ENCODE measurements at regions not wholly inside any gene's neighbourhood (a gene's known extent, or its start where the extent isn't known, plus 50 kb on each side); places are given as distances from the start of the nearest gene placed in this dataset.

DNA sequence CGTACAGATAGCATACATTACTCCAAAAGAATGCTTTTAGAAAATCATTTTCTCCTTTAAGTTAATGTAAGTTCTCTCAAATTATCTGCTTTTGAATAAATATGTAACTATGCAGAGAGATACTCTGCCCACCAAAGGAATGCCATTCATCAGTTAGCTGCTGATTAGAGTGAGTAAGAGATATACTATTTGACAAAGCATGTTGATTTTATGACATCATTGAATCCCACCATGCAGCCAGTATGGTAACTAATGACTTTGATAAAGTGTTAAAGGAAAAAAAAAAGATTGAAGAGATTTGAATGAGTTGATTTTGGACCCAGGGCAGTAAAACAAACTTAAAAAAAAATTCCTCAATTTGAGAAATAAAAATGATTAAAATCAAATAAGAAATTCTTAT, 521.5 kb downstream of the SLITRK6 start:
- no peak for DNase-seq

- DNase-seq: no peak
Measured at GRCh38 chr13:85266771-85267170, 532.4 kb downstream of the SLITRK6 start.

GRCh38 chr13:85266331-85266730, 532.9 kb downstream of the SLITRK6 start:
- no peak for DNase-seq

DNA sequence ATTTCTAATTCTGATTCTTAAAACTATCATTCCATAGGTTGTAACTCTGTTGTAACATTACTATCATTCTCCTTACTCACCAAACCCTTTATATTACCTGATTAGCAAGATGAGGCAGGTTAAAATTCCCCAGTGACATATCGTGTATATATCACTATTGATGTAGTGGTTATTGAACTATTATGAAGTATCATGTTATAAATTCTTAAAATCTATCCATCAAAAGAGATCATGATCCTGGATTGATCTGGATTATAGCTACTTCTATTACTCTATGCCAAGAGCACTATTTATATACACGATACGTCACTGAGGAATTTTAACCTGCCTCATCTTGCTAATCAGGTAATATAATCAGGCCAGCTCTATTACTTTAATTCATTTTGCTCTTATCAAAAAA, 533.9 kb downstream of the SLITRK6 start:
- DNase-seq: no peak

- no peak for DNase-seq
Measured at GRCh38 chr13:85262499-85262898, 536.7 kb downstream of the SLITRK6 start.

DNA sequence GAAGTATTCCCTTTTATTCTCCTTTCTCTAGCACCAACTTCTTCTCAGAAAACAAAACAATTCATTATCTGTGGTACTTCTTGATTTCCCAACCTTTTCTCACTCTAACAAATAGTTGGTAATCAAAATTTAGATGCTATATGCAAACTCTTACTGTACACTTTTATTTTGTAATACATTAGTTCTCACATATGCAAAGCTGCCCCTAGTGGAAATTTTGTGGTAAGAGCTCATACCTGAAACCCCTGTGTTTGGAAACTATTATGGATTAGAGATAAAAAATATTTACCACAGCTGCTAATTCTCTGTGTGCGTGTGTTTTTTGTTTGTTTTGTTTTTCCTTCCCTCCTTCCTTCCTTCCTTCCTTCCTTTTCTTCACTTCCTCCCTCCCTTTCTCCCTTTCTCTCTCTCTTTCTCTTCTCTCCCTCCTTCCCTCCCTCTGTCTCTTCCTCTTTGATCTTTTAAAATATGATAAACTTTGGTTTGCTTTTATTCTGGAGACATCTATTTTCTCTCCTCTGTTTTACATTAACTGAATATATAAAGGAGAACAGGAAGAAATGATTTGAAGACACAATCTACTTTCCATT, 537.4 kb downstream of the SLITRK6 start:
- DNase-seq: no peak

GRCh38 chr13:85260896-85261295, 538.3 kb downstream of the SLITRK6 start:
- DNase-seq: no peak

GRCh38 chr13:85255978-85256377, 543.2 kb downstream of the SLITRK6 start:
- no peak for DNase-seq

GRCh38 chr13:85254641-85255040, 544.6 kb downstream of the SLITRK6 start:
- DNase-seq: no peak

GRCh38 chr13:85249151-85249550, 550.1 kb downstream of the SLITRK6 start:
- DNase-seq: no peak

- DNase-seq: no peak
Measured at GRCh38 chr13:85247780-85248179, 551.4 kb downstream of the SLITRK6 start.

GRCh38 chr13:85243831-85244230, 555.4 kb downstream of the SLITRK6 start:
- no peak for DNase-seq

GRCh38 chr13:85241060-85241459, 558.2 kb downstream of the SLITRK6 start:
- no peak for DNase-seq

- no peak for DNase-seq
Measured at GRCh38 chr13:85236413-85236812, 562.8 kb downstream of the SLITRK6 start.

DNA sequence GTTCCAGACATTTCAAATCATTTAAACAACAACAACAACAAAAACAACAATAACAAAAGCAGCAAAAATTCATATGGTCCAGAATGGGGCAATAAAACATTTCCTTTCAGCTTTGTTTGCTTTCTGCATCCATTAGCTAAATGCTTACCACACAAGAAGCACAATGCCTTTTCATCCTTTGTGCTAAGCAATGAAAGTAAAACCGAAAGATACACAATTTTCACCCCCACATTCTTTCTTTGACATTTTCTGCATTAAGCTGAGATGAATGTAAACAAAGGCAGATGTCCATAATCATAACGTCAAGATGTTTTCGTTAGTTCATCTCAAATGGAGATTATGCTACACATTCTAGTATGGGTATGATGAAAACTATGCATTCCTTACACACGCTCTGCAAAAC, 568.5 kb downstream of the SLITRK6 start:
- no peak for DNase-seq

- no peak for DNase-seq
Measured at GRCh38 chr13:85228692-85229091, 570.5 kb downstream of the SLITRK6 start.

DNA sequence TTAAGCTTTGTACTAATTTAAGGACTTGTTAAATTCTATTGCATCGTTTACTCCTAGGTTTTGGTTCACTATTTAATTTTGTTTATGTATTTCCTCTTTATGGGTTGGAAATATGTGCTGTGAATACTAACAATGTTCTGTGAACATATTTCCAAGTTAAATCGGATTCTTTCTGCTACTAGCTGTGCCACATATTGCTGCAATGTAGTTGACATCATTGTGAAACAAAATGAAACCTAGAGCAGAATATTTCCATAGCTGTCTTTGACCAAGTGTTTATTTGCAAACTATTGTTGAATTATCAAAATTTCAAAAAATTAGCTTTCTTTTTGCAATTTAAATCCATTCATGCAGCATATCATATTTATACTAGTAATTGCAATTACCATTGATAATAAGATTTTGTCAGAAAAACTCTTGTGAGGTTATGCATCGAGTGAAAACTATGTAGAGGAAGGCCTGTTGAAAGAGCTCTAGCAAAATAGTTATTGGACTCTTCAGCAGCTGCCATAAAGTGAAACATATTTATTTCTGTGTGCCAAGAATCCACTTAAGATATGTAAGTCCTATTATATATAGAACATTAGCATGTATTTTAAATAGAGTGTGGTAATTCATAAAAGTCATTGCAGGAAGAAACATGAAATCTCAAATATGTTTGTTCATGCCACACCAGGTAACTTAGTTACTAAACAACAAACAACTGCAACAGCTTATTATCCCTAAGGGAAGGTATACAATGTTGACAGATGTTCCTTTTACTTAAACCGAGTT, 575.1 kb downstream of the SLITRK6 start:
- DNase-seq: no peak

DNA sequence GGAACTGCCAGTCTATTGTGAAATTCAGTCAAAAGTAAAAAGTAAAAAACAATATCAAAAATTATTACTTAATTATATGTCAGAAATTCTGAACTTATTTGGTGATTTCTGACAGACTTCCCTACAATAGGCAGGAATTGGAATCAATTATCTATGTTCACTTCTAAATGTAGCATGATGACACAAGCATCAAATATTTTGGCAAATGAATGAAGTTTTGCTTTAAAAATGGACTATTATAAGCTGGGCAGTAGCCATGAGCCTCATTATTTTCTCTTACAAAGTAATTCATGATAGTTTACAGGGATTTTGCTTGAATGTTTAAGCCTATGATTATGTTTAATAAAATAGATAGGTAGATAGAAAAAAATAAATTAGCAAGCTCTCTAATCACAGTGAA, 582.6 kb downstream of the SLITRK6 start:
- no peak for DNase-seq

- no peak for DNase-seq
Measured at GRCh38 chr13:85212692-85213091, 586.5 kb downstream of the SLITRK6 start.

- DNase-seq: no peak
Measured at GRCh38 chr13:85204668-85205344, 594.4 kb downstream of the SLITRK6 start.

DNA sequence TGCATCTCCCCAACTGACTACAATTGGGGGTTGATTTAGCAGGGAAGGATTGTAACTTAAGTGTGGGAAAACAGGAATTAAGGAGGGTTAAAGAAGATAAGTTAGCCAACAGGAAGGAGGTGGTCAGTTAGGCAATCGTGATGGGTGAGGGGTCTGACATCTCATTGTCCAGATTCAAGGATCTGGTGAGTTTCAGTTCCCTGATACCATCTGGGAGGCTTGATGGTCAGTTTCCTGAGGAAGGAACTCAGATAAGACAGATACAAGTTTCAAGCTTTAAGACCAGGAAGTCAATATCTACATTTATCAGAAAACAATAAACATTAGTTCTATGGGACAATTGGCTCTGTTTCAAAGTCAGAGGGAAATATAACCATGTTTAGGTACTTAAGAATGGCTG, 601.8 kb downstream of the SLITRK6 start:
- no peak for DNase-seq

GRCh38 chr13:85194482-85194881, 604.7 kb downstream of the SLITRK6 start:
- no peak for DNase-seq

DNA sequence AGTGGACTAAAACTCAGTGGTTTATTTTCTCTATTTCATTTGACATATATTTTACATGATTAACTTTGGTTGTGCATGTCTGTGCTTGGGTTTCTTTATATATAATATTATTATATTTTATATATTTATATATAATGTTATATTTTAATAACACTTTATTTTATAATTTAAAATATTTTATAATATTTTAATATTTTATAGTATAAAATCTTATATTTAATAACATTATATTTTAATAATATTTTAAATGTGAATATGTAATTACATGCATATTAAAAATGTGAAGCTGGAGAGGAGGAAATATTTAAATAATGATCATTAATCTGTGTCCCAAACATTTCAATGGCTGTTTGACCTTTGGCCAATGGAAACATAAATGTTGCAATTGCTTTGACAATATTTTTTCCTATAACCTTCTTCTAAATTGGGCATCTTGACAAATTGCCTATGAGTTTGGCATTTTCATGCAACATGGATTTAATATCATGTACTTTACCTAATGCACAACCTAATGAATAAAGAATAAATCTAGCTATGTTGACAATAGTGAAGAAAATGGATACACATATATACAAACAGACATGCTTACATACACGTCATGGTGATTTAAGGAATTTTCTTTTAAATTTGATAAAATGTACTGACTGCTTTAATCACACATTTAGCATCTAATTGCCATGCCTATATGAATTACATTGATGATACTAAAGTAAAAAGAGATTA, 607.1 kb downstream of the SLITRK6 start:
- DNase-seq: no peak

All from CD4-positive, alpha-beta T cell treated with Interleukin-4 for 1 hour (primary cell).